ENCODE measurements at regions not wholly inside any gene's neighbourhood (a gene's known extent, or its start where the extent isn't known, plus 50 kb on each side); places are given as distances from the start of the nearest gene placed in this dataset.

GRCh38 chr5:155833287-155833686 is 493.7 kb upstream of the SGCD start:
- Histone ChIP-seq H3K9ac (ENCODE audit: low read length) (no peak overlapping the region), H3K27ac (ENCODE audit: low read depth, low read length) (no peak overlapping the region), H2AFZ (ENCODE audit: low read depth, low read length, poor library complexity, severe bottlenecking) (no peak overlapping the region), H3K79me2 (ENCODE audit: insufficient read depth, low read length) (no peaks in the 10 kb centered on the region), H3K4me1 (ENCODE audit: control insufficient read depth in 1 of 2, insufficient read depth in 2 of 2, low read length in 2 of 2) (no peaks in the 10 kb centered on the region), H3K4me2 (ENCODE audit: low read length) (no peak overlapping the region), H3K9me3 (ENCODE audit: control insufficient read depth in 1 of 2, insufficient read depth in 1 of 2, low read depth in 1 of 2, low read length in 2 of 2) (peaks cover 0 to 4% of the 10 kb centered on the region in 2 experiments; a peak in 2 of 4 replicates), H3K9me2 (ENCODE audit: insufficient read depth) (no peaks in the 10 kb centered on the region), H3K27me3 (ENCODE audit: insufficient read depth, low read length) (no peaks in the 10 kb centered on the region), H4K20me1 (ENCODE audit: insufficient read depth) (no peaks in the 10 kb centered on the region), H3K4me3 (replicated peaks in 1 of 2; ENCODE audit: low read depth in 1 of 2, low read length in 2 of 2) (no peak overlapping the region), H3K36me3 (ENCODE audit: control insufficient read depth in 1 of 2, insufficient read depth in 2 of 2, low read length in 2 of 2) (no peaks in the 10 kb centered on the region)
- TF ChIP-seq EZH2 (IDR thresholded peaks at IDR 0.05) (no peak), SP1 (IDR thresholded peaks at IDR 0.05; ENCODE audit: low read depth) (no peak), ZNF274 (IDR thresholded peaks at IDR 0.05; ENCODE audit: low read depth, low read length) (no peak), CTCF (IDR thresholded peaks at IDR 0.05 in 2 of 3, conservative IDR thresholded peaks at IDR 0.05 in 1 of 3; ENCODE audit: borderline replicate concordance in 1 of 3, insufficient read depth in 1 of 3, low read depth in 2 of 3, low read length in 2 of 3) (no peak), ZBTB33 (IDR thresholded peaks at IDR 0.05; ENCODE audit: extremely low read depth, insufficient replicate concordance, low read length) (no peak), ELF1 (IDR thresholded peaks at IDR 0.05; ENCODE audit: borderline replicate concordance, low read depth) (no peak), TCF7L2 (IDR thresholded peaks at IDR 0.05; ENCODE audit: borderline replicate concordance, extremely low read depth, insufficient read depth, insufficient read length) (no peak), YY1 (IDR thresholded peaks at IDR 0.05; ENCODE audit: extremely low read depth, insufficient replicate concordance, low read depth, low read length) (no peak), CEBPB (IDR thresholded peaks at IDR 0.05; ENCODE audit: low read depth) (no peak), FOSL1 (IDR thresholded peaks at IDR 0.05; ENCODE audit: low read depth) (no peak), EZH2phosphoT487 (IDR thresholded peaks at IDR 0.05; ENCODE audit: borderline replicate concordance) (no peak), POLR2A (IDR thresholded peaks at IDR 0.05; ENCODE audit: borderline replicate concordance, extremely low read depth, insufficient read depth, insufficient read length) (no peak), JUND (IDR thresholded peaks at IDR 0.05) (no peak), ZFX (IDR thresholded peaks at IDR 0.05) (no peak), EGR1 (IDR thresholded peaks at IDR 0.05; ENCODE audit: low read depth) (no peak), RAD21 (IDR thresholded peaks at IDR 0.05; ENCODE audit: low read depth) (no peak), CBX3 (IDR thresholded peaks at IDR 0.05; ENCODE audit: low read depth) (no peak), MAX (IDR thresholded peaks at IDR 0.05) (no peak)
- CTCF ChIA-PET = no interaction called here
- DNase-seq (ENCODE audit: low read depth, low spot score) (no peak), ATAC-seq (no peak)
- no TSS peak for BruUV-seq (replicated peaks)
- intact Hi-C loops (cut with micrococcal nuclease) = no loop called here
- POLR2A ChIA-PET = no interaction called here
- RAD21 ChIA-PET (ENCODE audit: low non-redundant PET in 1 of 2, low total read pairs in 2 of 2, uncharacterized antibody in 2 of 2, unreplicated experiment in 2 of 2) = no interaction called here
